GM12891 (cell line): ENCODE measurements at regions not wholly inside any gene's neighbourhood (a gene's known extent, or its start where the extent isn't known, plus 50 kb on each side); places are given as distances from the start of the nearest gene placed in this dataset.

Experiments used
- DNase-seq: peaks from one replicate; pipeline ENCODE4 v3.0.0; 2011; ENCODE audit warnings: low spot score; ENCODE audit not compliant: insufficient read length
- FAIRE-seq: peaks from 2 replicates; lab custom pipeline; 2011; peaks lifted over from hg19 to GRCh38; lab: Jason Lieb, UNC
- PAX5 ChIP-seq: IDR thresholded peaks from 2 replicates; pipeline ENCODE4 v1.6.1; 2011; ENCODE audit warnings: low read length, moderate library complexity, mild to moderate bottlenecking; ENCODE audit not compliant: insufficient read depth, severe bottlenecking
- POLR2A ChIP-seq: IDR thresholded peaks from 2 replicates; pipeline ENCODE4 v1.6.1; 2011; ENCODE audit warnings: low read depth, low read length, control low read depth
- POLR2AphosphoS5 ChIP-seq: IDR thresholded peaks from 2 replicates; pipeline ENCODE4 v1.6.1; 2011; ENCODE audit warnings: low read depth, low read length, control low read depth
- POU2F2 ChIP-seq: IDR thresholded peaks from 2 replicates; pipeline ENCODE4 v1.6.1; 2011; ENCODE audit warnings: low read depth, mild to moderate bottlenecking, control low read depth, low read length, moderate library complexity
- SPI1 ChIP-seq: IDR thresholded peaks from 2 replicates; pipeline ENCODE4 v1.6.1; 2011; ENCODE audit warnings: low read depth, low read length, control low read depth
- TAF1 ChIP-seq: IDR thresholded peaks from 2 replicates; pipeline ENCODE4 v1.6.1; 2011; ENCODE audit warnings: low read depth, low read length, control low read depth

- no peak for DNase-seq
- FAIRE-seq: no peak
- TF ChIP-seq SPI1: no peak
- TF ChIP-seq POLR2A: no peak
- TF ChIP-seq POU2F2: no peak
- no peak for TF ChIP-seq PAX5
- TF ChIP-seq POLR2AphosphoS5: no peak
- no peak for TF ChIP-seq TAF1
These were observed 517.7 kb upstream of the MYT1L start for GRCh38 chr2:2848621-2849333.

GRCh38 chr2:2848198-2848597 is 517.1 kb upstream of the MYT1L start:
- TF ChIP-seq TAF1: no peak
- TF ChIP-seq POU2F2: no peak
- no peak for TF ChIP-seq POLR2AphosphoS5
- no peak for TF ChIP-seq SPI1
- TF ChIP-seq PAX5: no peak
- TF ChIP-seq POLR2A: no peak
- no peak for FAIRE-seq
- DNase-seq: no peak

DNA sequence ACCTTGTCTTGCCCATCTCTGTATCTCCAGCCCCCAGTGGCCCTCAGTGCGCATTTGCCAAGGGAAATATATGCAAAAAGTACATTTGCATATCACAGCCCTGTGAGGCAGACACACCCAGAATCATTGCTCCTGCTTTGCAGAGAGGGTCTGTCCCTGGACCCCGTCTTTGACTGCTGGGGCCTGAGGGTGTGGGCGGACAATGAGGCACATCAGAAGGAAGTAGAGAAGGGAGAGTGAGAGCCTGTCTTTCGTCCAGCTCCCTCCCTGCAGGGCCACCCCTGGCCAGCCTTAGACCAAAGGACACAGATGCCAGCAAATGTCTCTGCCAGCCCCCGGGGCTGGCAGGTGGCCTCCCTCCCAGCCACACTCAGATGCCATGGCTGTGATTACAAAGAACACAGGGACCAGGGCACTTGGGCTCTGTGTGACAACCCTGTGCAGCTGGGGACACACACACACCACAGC is 516.2 kb upstream of the MYT1L start:
- DNase-seq (no peak), FAIRE-seq (no peak)
- no peak for TF ChIP-seq SPI1
- TF ChIP-seq POLR2A: no peak

- FAIRE-seq: no peak
- no peak for DNase-seq
- TF ChIP-seq PAX5: no peak
- TF ChIP-seq POU2F2: no peak
- no peak for TF ChIP-seq TAF1
- TF ChIP-seq SPI1: no peak
- TF ChIP-seq POLR2A: no peak
- no peak for TF ChIP-seq POLR2AphosphoS5
These were observed 515.5 kb upstream of the MYT1L start for GRCh38 chr2:2846332-2847208.

DNA sequence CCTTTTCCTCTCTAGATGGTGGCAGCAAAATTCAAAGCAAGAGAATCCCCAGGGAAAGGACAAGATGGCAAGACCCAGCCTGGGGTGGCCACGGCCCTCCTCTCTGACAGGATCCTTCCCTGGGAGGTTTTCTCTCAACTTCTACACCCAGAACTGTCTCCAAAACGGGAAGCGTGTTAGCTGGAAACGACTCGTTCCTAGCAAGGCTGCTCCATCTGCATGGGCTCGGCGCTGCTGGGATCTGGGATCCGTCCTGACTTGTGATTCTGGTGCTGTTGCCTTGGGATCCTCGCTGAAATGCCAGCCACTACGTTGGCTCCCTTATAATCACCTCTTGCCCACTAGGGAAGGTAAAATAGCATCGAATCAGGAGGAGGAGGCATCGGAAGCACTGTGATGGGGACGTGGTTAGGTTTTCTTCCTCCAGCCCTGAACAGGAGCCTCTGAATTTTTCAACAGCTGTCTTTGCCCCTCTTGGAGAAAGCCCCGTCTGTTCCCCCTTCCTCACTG is 514.8 kb upstream of the MYT1L start:
- no peak for DNase-seq
- TF ChIP-seq PAX5: no peak
- TF ChIP-seq POU2F2: no peak
- no peak for TF ChIP-seq POLR2A
- TF ChIP-seq SPI1: no peak
- TF ChIP-seq POLR2AphosphoS5: no peak
- TF ChIP-seq TAF1: no peak
- no peak for FAIRE-seq

DNA sequence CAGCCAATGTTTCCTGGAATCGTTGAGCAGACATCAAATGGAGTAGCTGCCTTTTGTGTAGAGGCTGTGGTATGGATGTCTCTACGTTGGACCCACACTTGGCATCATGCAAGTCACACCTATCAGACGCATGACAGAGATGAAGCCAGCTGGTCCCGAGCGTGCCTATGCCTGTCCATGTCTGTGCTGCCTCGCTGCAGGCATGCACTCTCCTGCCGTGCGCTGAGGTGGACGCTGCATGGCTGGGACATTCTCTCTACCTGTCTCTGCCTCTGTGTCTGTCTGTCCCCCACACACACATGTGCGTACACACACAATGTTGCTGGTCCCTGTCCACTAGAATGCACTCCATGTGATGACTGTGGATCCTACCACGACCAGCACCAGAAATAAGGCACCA is 514.2 kb upstream of the MYT1L start:
- no peak for TF ChIP-seq POLR2AphosphoS5
- TF ChIP-seq POU2F2: no peak
- no peak for TF ChIP-seq SPI1
- no peak for TF ChIP-seq TAF1
- TF ChIP-seq POLR2A: no peak
- TF ChIP-seq PAX5: no peak
- no peak for DNase-seq
- FAIRE-seq: no peak

DNA sequence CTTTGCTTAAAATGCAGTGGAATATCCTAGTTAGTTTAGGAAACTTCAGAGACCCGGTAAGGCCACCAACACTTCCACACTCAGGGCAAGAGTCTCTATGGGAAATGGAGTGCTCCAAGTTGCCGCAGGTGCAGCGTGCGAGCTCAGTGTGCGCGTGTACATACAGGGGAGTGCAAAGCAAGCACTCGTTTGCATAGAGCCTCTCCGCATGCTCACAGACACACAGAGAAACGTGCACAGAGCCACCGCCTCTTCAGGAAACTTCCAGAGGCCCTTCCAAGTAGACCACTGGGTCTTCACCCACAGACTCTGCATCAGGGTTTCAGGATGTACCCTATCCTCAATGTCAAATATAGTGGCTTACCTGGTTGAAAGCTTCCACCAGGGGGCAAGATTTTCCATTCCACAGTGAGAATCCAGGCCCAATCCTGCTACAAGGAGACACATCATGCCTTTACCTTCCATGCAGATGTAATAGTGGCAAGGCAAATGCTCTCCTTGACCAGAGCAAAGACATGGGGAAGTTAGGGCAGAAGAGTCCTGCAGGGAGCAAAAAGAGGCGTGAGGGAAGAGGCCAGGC is 513.0 kb upstream of the MYT1L start:
- no peak for TF ChIP-seq TAF1
- TF ChIP-seq POLR2A: no peak
- no peak for TF ChIP-seq POLR2AphosphoS5
- no peak for TF ChIP-seq SPI1
- TF ChIP-seq PAX5: no peak
- TF ChIP-seq POU2F2: no peak
- no peak for DNase-seq
- no peak for FAIRE-seq

GRCh38 chr2:2842466-2842865 is 511.4 kb upstream of the MYT1L start:
- TF ChIP-seq SPI1 (no peak), PAX5 (no peak), POU2F2 (no peak), POLR2A (no peak), POLR2AphosphoS5 (no peak), TAF1 (no peak)
- FAIRE-seq (no peak), DNase-seq (no peak)

DNA sequence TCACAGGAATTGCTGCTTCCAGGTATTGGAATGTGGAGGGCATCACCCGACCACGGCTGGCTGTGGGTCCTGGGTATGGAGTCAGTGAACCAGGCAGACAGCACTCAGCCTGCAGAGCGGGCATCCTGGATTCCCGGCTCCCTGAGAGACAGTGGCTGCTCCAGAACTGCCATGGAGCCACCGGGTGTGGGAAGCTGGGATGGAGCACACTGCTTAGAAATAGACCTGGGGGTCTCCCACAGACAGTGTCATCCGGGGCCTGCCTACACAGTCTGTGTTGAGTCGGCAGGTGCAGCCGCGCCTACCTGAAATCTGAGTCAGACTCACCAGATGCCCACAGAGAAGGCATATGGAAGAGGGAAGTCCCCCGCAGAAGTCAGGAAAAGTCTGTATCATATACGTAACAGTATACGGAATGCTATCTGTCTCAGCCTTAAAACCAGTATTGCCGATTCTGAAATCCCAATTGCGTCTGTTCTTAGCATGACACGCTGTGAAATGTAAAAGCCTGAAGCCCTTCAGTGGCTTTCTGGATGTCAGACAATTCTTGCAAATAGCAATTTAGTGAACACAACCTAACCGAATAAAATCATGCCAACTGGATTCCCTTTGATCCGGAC is 509.7 kb upstream of the MYT1L start:
- no peak for FAIRE-seq
- TF ChIP-seq POU2F2 (no peak), POLR2AphosphoS5 (no peak), PAX5 (no peak), POLR2A (no peak), SPI1 (no peak), TAF1 (no peak)
- DNase-seq: no peak
